NCI-H226 (cell line): ENCODE measurements at regions not wholly inside any gene's neighbourhood (a gene's known extent, or its start where the extent isn't known, plus 50 kb on each side); places are given as distances from the start of the nearest gene placed in this dataset.

ENCODE experiments used
- DNase-seq: peaks from one replicate; pipeline ENCODE4 v3.0.0-alpha.2; 2015

- no peak for DNase-seq
Measured at GRCh38 chr3:22907796-22908195, 295.3 kb upstream of the UBE2E2 start.

- no peak for DNase-seq
Measured at GRCh38 chr3:22908989-22909507, 294.1 kb upstream of the UBE2E2 start.

- DNase-seq, result no peak
Measured at GRCh38 chr3:22916933-22917332, 286.2 kb upstream of the UBE2E2 start.

GRCh38 chr3:22920006-22920405 is 283.1 kb upstream of the UBE2E2 start:
- DNase-seq, result no peak

GRCh38 chr3:22922317-22922716 is 280.8 kb upstream of the UBE2E2 start:
- no peak for DNase-seq

- no peak for DNase-seq
Measured at GRCh38 chr3:22923711-22924110, 279.4 kb upstream of the UBE2E2 start.

- no peak for DNase-seq
Measured at GRCh38 chr3:22928216-22929110, 274.7 kb upstream of the UBE2E2 start.

- no peak for DNase-seq
Measured at GRCh38 chr3:22933051-22933840, 269.9 kb upstream of the UBE2E2 start.

- no peak for DNase-seq
Measured at GRCh38 chr3:22933841-22934116, 269.3 kb upstream of the UBE2E2 start.

- DNase-seq, result no peak
Measured at GRCh38 chr3:22935040-22935439, 268.1 kb upstream of the UBE2E2 start.

GRCh38 chr3:22937536-22937935 is 265.6 kb upstream of the UBE2E2 start:
- DNase-seq, result no peak

- no peak for DNase-seq
Measured at GRCh38 chr3:22938739-22939138, 264.4 kb upstream of the UBE2E2 start.

- no peak for DNase-seq
Measured at GRCh38 chr3:22939349-22939748, 263.8 kb upstream of the UBE2E2 start.

- DNase-seq, result no peak
Measured at GRCh38 chr3:22940285-22940684, 262.8 kb upstream of the UBE2E2 start.

GRCh38 chr3:22942981-22943380 is 260.1 kb upstream of the UBE2E2 start:
- no peak for DNase-seq

GRCh38 chr3:22947851-22948250 is 255.3 kb upstream of the UBE2E2 start:
- no peak for DNase-seq

- no peak for DNase-seq
Measured at GRCh38 chr3:22951910-22952309, 251.2 kb upstream of the UBE2E2 start.

- DNase-seq, result no peak
Measured at GRCh38 chr3:22952860-22953259, 250.3 kb upstream of the UBE2E2 start.

- DNase-seq, result no peak
Measured at GRCh38 chr3:22959593-22959992, 243.5 kb upstream of the UBE2E2 start.

GRCh38 chr3:22960105-22960984 is 242.8 kb upstream of the UBE2E2 start:
- no peak for DNase-seq

GRCh38 chr3:22962244-22962643 is 240.9 kb upstream of the UBE2E2 start:
- no peak for DNase-seq

GRCh38 chr3:22966349-22966748 is 236.8 kb upstream of the UBE2E2 start:
- no peak for DNase-seq

- DNase-seq, result no peak
Measured at GRCh38 chr3:22969276-22969675, 233.9 kb upstream of the UBE2E2 start.
